MM.1S (cell line): ENCODE measurements at regions not wholly inside any gene's neighbourhood (a gene's known extent, or its start where the extent isn't known, plus 50 kb on each side); places are given as distances from the start of the nearest gene placed in this dataset.

Experiments used
- DNase-seq: peaks from one replicate; pipeline ENCODE4 v3.0.0-alpha.2; 2015
- H2AFZ ChIP-seq: fragments of 300-600 bp; sonication (generic); 2 replicates; pipeline ENCODE4 v1.6.0; 2016; ENCODE audit warnings: antibody characterized with exemption, low read length
- H3F3A ChIP-seq: fragments of 300-600 bp; sonication (generic); 2 replicates; pipeline ENCODE4 v1.6.1; 2016; ENCODE audit warnings: mild to moderate bottlenecking, antibody characterized with exemption, low read length, moderate library complexity, mixed read lengths; ENCODE audit not compliant: insufficient read depth
- H3K27ac ChIP-seq: fragments of 300-600 bp; sonication (generic); 2 replicates; pipeline ENCODE4 v1.5.1; 2016; ENCODE audit warnings: mild to moderate bottlenecking, low read length
- H3K27me3 ChIP-seq: fragments of 300-600 bp; sonication (generic); replicated peaks from 2 replicates; pipeline ENCODE4 v1.6.0; 2016; ENCODE audit warnings: low read length; ENCODE audit not compliant: insufficient read depth
- H3K36me3 ChIP-seq: fragments of 300-600 bp; sonication (generic); replicated peaks from 2 replicates; pipeline ENCODE4 v1.6.1; 2016; ENCODE audit warnings: mild to moderate bottlenecking, low read length, mixed read lengths; ENCODE audit not compliant: insufficient read depth
- H3K4me1 ChIP-seq: fragments of 300-600 bp; sonication (generic); 2 replicates; pipeline ENCODE4 v1.6.1; 2016; ENCODE audit warnings: low read length, mixed read lengths
- H3K4me2 ChIP-seq: fragments of 300-600 bp; sonication (generic); 2 replicates; pipeline ENCODE4 v1.6.0; 2016; ENCODE audit warnings: low read depth, low read length
- H3K4me3 ChIP-seq: fragments of 300-600 bp; sonication (generic); 2 replicates; pipeline ENCODE4 v1.5.1; 2016; ENCODE audit warnings: low read length, mixed read lengths
- H3K79me2 ChIP-seq: fragments of 300-600 bp; sonication (generic); 2 replicates; pipeline ENCODE4 v1.6.1; 2016; ENCODE audit warnings: mixed run types, low read length, mixed read lengths
- H3K9ac ChIP-seq: fragments of 300-600 bp; sonication (generic); 2 replicates; pipeline ENCODE4 v1.6.1; 2016; ENCODE audit warnings: low read length, mixed read lengths
- H3K9me2 ChIP-seq: fragments of 300-600 bp; sonication (generic); replicated peaks from 2 replicates; pipeline ENCODE4 v1.6.1; 2016; ENCODE audit warnings: mild to moderate bottlenecking, low read length, mixed read lengths; ENCODE audit not compliant: insufficient read depth
- H3K9me3 ChIP-seq: fragments of 300-600 bp; sonication (generic); replicated peaks from 2 replicates; pipeline ENCODE4 v1.6.1; 2016; ENCODE audit warnings: mild to moderate bottlenecking, low read length, mixed read lengths; ENCODE audit not compliant: insufficient read depth
- H4K20me1 ChIP-seq: fragments of 300-600 bp; sonication (generic); 2 replicates; pipeline ENCODE4 v1.6.1; 2016; ENCODE audit warnings: mild to moderate bottlenecking, low read length, moderate library complexity, mixed read lengths; ENCODE audit not compliant: insufficient read depth
- CTCF ChIP-seq: fragments of 300-600 bp; sonication (generic); IDR thresholded peaks from 2 replicates; pipeline ENCODE4 v1.5.1; 2016; ENCODE audit warnings: antibody characterized with exemption, low read length, mixed read lengths
- EZH2 ChIP-seq: fragments of 300-600 bp; sonication (generic); optimal IDR thresholded peaks from 2 replicates; pipeline ENCODE3; 2017; ENCODE audit warnings: low read depth, mild to moderate bottlenecking, antibody characterized with exemption, low read length, mixed read lengths
- EZH2phosphoT487 ChIP-seq: fragments of 300-600 bp; sonication (generic); IDR thresholded peaks from 2 replicates; pipeline ENCODE4 v1.6.1; 2018; ENCODE audit warnings: antibody characterized with exemption, low read length

- TF ChIP-seq EZH2: no peak
- no peak for TF ChIP-seq CTCF
- no peak for TF ChIP-seq EZH2phosphoT487
- Histone ChIP-seq H3K9ac (no peak overlapping the region), H3K4me1 (no peaks in the 10 kb centered on the region), H3F3A (no peaks in the 10 kb centered on the region), H3K36me3 (no peaks in the 10 kb centered on the region), H3K27me3 (no peaks in the 10 kb centered on the region), H3K4me2 (no peak overlapping the region), H3K79me2 (no peaks in the 10 kb centered on the region), H3K9me2 (no peaks in the 10 kb centered on the region), H3K9me3 (no peaks in the 10 kb centered on the region), H3K4me3 (no peak overlapping the region), H4K20me1 (no peaks in the 10 kb centered on the region), H3K27ac (no peak overlapping the region), H2AFZ (no peak overlapping the region)
- no peak for DNase-seq
These were observed 132.4 kb downstream of the ATOH1 start for GRCh38 chr4:93960916-93961315.

GRCh38 chr4:93981594-93981993 is 153.0 kb downstream of the ATOH1 start:
- TF ChIP-seq EZH2phosphoT487 (no peak), CTCF (no peak), EZH2 (no peak)
- Histone ChIP-seq H2AFZ (no peak overlapping the region), H3K79me2 (no peaks in the 10 kb centered on the region), H3K9me2 (no peaks in the 10 kb centered on the region), H3F3A (0 out of 2 replicates have a peak, but pooled peaks cover 5% of the 10 kb centered on the region), H3K36me3 (no peaks in the 10 kb centered on the region), H3K9me3 (no peaks in the 10 kb centered on the region), H3K4me3 (no peak overlapping the region), H3K4me2 (no peak overlapping the region), H3K9ac (no peak overlapping the region), H4K20me1 (no peaks in the 10 kb centered on the region), H3K4me1 (peaks cover 26% of the 10 kb centered on the region), H3K27me3 (no peaks in the 10 kb centered on the region), H3K27ac (no peak overlapping the region)
- no peak for DNase-seq

GRCh38 chr4:93982255-93982654 is 153.7 kb downstream of the ATOH1 start:
- Histone ChIP-seq H3K27ac (no peak overlapping the region), H3K79me2 (no peaks in the 10 kb centered on the region), H3K27me3 (no peaks in the 10 kb centered on the region), H3F3A (0 out of 2 replicates have a peak, but pooled peaks cover 5% of the 10 kb centered on the region), H4K20me1 (no peaks in the 10 kb centered on the region), H3K9me2 (no peaks in the 10 kb centered on the region), H3K4me3 (no peak overlapping the region), H3K9ac (no peak overlapping the region), H3K9me3 (no peaks in the 10 kb centered on the region), H2AFZ (no peak overlapping the region), H3K36me3 (no peaks in the 10 kb centered on the region), H3K4me2 (no peak overlapping the region), H3K4me1 (peaks cover 26% of the 10 kb centered on the region)
- TF ChIP-seq EZH2 (no peak), CTCF (no peak), EZH2phosphoT487 (no peak)
- no peak for DNase-seq
